ENCODE measurements at regions not wholly inside any gene's neighbourhood (a gene's known extent, or its start where the extent isn't known, plus 50 kb on each side); places are given as distances from the start of the nearest gene placed in this dataset.
A peak's percentile ranks its signal among the peaks of the same experiment; 100 is the strongest.

DNA sequence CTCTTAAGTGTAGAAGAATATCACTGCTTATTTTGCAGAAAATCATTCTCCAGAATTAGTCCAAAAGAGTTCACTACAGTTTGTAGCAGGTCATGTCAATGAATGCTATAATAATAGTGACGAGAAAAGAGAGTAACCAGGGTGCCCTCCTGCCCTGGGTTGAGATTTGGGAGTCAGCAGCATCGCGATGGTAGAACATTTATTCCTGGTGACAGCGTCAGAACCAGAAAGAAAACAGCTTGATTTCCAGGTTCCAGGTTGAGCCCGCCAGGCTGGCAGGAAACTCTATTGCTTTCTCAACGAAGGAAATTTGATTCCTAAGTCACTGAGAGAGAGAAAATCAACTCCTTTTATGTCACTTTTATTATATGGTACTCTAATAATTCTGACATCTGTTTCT is 550.3 kb downstream of the QKI start:
- H3K4me3 ChIP-seq (ENCODE audit: low read depth, low read length) = no peak overlapping the region
- TF ChIP-seq, protein P1, sequence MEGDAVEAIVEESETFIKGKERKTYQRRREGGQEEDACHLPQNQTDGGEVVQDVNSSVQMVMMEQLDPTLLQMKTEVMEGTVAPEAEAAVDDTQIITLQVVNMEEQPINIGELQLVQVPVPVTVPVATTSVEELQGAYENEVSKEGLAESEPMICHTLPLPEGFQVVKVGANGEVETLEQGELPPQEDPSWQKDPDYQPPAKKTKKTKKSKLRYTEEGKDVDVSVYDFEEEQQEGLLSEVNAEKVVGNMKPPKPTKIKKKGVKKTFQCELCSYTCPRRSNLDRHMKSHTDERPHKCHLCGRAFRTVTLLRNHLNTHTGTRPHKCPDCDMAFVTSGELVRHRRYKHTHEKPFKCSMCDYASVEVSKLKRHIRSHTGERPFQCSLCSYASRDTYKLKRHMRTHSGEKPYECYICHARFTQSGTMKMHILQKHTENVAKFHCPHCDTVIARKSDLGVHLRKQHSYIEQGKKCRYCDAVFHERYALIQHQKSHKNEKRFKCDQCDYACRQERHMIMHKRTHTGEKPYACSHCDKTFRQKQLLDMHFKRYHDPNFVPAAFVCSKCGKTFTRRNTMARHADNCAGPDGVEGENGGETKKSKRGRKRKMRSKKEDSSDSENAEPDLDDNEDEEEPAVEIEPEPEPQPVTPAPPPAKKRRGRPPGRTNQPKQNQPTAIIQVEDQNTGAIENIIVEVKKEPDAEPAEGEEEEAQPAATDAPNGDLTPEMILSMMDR (IDR thresholded peaks at IDR 0.05; ENCODE audit: low read depth, low read length, missing control alignments) = no peak
- DNase-seq (ENCODE audit: low read depth) = no peak

DNA sequence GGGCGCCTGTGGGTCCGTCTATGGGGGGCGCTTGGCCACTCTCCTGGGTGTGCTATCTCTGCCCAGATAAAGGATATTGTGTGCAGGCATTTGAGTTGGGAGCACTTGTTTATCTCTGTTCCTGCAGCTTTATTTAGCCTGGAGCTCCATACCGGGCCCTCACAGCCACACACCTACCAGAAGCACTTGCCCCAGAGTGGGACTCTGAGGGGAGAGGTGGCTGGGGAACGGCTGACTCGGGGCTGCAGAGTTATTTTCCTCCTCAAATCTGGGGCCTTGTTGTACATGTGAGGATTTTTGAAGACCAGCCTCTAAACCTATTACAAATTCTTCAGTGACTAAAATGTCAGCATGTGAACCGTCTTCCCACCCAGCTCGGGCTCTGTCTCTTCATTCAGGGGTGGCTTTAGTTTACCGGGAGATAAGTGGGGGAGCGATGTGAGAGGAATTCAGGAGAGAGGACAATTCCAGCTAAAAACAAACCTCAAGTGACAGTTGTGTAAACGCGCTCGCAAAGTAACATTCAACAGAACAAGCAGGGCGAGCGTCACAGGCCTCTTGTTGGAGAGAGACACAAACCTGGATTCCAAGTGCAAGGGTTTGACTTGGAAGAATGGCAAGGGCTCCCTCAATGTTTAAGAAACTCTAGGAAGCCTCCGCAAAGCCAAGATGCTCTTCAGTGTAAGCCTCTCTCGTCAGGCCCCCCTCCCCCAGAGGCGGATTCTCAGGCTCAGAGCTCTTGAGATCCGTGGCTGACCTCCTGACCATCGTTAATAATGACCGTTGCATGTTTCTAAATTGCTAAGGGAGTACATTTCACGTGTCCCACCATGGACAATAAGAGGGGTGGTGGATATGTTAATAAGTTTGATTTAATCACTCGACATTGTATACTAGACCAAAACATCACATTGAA is 548.9 kb downstream of the QKI start:
- no peak for DNase-seq (ENCODE audit: low read depth)
- TF ChIP-seq, protein P1 (IDR thresholded peaks at IDR 0.05; ENCODE audit: low read depth, low read length, missing control alignments) = no peak
- H3K4me3 ChIP-seq (ENCODE audit: low read depth, low read length) = no peak overlapping the region

DNA sequence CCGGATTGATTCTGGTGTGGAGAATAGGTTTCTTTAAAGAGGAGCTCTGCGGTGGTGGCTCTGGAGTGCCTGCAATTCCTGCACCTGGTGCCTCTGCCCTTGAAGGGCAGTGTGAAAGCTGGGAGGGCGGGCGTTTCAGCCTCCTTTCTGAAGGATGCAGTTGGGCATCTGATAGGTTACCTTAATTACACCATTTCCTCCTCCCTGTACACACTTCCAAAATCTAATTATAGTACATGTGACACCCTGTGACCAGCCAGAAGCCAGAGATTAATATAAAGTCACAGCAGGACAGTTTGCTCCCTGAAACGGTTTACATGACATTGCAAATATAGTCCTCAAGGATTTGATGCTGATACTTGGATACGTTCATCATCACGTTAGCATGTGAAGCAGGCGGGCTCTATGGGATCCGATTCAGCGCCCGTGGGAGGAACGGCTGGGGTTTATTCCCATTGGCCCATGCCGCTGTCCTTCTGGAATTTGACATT is 548.2 kb downstream of the QKI start:
- no peak for DNase-seq (ENCODE audit: low read depth)
- H3K4me3 ChIP-seq (ENCODE audit: low read depth, low read length) = no peak overlapping the region
- TF ChIP-seq, protein P1 (IDR thresholded peaks at IDR 0.05; ENCODE audit: low read depth, low read length, missing control alignments) = no peak

DNA sequence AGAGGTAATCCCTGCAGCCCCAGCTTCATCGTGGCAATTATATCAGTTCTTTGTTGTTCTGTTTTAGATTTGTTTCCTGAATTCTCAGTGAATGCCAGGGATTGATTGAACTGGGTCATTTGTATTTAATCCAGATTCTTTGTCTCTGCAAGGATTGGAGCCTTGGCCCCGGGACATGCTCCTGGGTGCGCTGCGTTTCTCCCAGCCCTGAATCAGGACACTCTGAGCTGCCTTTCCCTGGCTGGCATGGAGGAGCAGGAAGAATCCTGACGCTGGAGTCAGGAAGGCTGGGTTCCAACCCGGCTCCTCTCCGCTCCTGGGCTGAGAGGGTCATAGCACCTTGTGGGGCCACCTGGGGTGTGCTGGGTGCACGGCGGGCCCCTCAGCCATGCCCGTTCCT is 545.6 kb downstream of the QKI start:
- TF ChIP-seq, protein P1 (IDR thresholded peaks at IDR 0.05; ENCODE audit: low read depth, low read length, missing control alignments) = no peak
- H3K4me3 ChIP-seq (ENCODE audit: low read depth, low read length) = no peak overlapping the region
- no peak for DNase-seq (ENCODE audit: low read depth)

DNA sequence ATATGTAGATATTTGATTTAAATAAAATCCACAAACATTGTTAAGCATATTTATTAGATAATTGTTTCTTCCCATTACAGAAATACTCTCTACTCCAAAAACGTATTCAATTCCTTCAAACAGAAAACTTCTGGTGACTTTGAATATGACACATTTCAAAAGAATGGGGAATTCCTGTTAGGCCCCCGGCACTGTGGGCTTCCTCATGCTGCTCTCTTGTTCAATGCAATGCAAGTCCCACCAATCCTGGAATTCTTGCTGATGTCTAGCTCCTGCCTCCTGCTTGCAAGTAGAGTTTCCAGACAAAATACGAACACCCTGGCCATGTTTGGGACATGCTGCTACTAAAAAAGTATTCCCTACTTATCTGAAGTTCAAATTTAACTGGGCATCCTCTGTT is 544.1 kb downstream of the QKI start:
- no peak for DNase-seq (ENCODE audit: low read depth)
- TF ChIP-seq, protein P1 (IDR thresholded peaks at IDR 0.05; ENCODE audit: low read depth, low read length, missing control alignments) = no peak

DNA sequence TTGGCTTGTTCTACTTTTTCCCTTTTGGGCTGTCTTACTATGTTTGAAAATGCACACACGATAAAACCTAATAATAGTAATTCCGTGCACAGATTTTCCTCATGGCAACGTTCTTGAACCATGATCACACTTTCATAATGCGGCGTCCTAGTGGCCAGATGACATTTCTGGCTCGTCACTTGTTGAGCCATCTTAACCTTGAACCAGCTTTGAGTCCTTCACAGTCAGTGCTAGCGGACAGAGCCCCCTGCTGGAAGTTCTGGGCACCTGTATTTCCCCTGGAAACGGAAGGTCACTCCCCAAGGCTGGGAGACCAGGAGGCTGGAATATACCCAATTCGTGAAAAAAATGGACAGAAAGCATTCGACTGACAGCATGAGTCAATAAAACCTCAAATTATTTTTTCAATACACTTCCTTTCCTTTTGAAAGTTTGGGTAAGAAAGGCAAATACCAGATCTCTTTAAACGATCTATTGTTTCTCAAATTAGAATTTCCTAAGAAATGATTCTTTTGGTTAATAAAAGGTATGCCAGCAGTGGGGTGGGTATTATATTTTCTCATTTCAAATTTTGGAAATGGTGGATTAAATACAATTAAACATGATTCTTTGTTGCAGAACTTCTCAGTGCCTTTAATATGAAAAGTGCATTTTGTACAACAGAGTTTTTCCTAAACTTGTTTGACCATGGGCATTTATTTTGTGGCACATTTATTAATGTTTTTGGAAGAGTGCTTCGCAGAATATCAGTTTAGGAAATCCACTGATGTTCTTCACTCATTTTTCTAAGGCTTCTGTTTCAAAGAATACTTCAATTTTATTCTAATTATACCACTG is 542.3 kb downstream of the QKI start:
- H3K4me3 ChIP-seq (ENCODE audit: low read depth, low read length) = no peak overlapping the region
- TF ChIP-seq, protein P1 (IDR thresholded peaks at IDR 0.05; ENCODE audit: low read depth, low read length, missing control alignments) = peak; percentile 90
- DNase-seq (ENCODE audit: low read depth) = peak; percentile 62

More for the DNA sequence above, 544.1 kb downstream of the QKI start:
- H3K4me3 ChIP-seq (ENCODE audit: low read depth, low read length) = no peak overlapping the region

Data from GM12864 (cell line).